Uterus (tissue), 3 donors: ENCODE measurements at regions not wholly inside any gene's neighbourhood (a gene's known extent, or its start where the extent isn't known, plus 50 kb on each side); places are given as distances from the start of the nearest gene placed in this dataset.

ENCODE experiments used
- DNase-seq, 2 donors: peaks; one replicate each; pipeline ENCODE4 v3.0.0-alpha.2; 2019 to 2020
- H3K27ac ChIP-seq, 2 donors: fragments of 200-600 bp; sonication (generic); 1 replicate in 1 of 2; 2 replicates in 1 of 2; pipeline ENCODE4 v1.5.1; 2016 to 2018
- H3K27me3 ChIP-seq, 2 donors: fragments of 200-600 bp; sonication (generic); one replicate each; pipeline ENCODE4 v1.5.1; 2018 to 2019; ENCODE audit warnings: control low read depth in 1 of 2
- H3K36me3 ChIP-seq, 2 donors: fragments of 200-600 bp; sonication (generic); one replicate each; pipeline ENCODE4 v1.5.1; 2019; ENCODE audit warnings: control low read depth in 1 of 2
- H3K4me1 ChIP-seq, 2 donors: fragments of 200-600 bp; sonication (generic); one replicate each; pipeline ENCODE4 v1.5.1; 2018 to 2019; ENCODE audit warnings: control low read depth in 1 of 2
- H3K4me3 ChIP-seq, 2 donors: fragments of 200-600 bp; sonication (generic); 1 replicate in 1 of 2; 2 replicates in 1 of 2; pipeline ENCODE4 v1.5.1; 2018 to 2019; ENCODE audit warnings: mild to moderate bottlenecking in 1 of 2
- H3K9me3 ChIP-seq, 2 donors: fragments of 200-600 bp; sonication (generic); one replicate each; pipeline ENCODE4 v1.5.1; 2019; ENCODE audit warnings: control low read depth in 1 of 2
- POLR2A ChIP-seq, 2 donors: fragments of 450-650 bp; IDR thresholded peaks; one replicate each; pipeline ENCODE4 v1.6.1; 2016; ENCODE audit warnings: antibody characterized with exemption in 2 of 2, mild to moderate bottlenecking in 1 of 2, moderate library complexity in 1 of 2
- intact Hi-C: fragments of 100-400 bp; cut with DNase I; formaldehyde crosslinking; loops from one replicate; pipeline ENCODE4 v1.15.1; 2023; ENCODE audit warnings: low total_unique reads
- TF ChIP-seq, protein P1 (sequence below), 4 experiments: fragments of 200-600 bp in 2 of 4; fragments of 450-650 bp in 2 of 4; sonication (generic) in 2 of 4; IDR thresholded peaks; one replicate each; pipeline ENCODE4 v1.5.1; 2016 to 2019; ENCODE audit warnings: antibody characterized with exemption in 4 of 4, mild to moderate bottlenecking in 2 of 4, moderate library complexity in 1 of 4
- donor health status: DM: yes; HTN: yes; CAD: no.

DNA sequence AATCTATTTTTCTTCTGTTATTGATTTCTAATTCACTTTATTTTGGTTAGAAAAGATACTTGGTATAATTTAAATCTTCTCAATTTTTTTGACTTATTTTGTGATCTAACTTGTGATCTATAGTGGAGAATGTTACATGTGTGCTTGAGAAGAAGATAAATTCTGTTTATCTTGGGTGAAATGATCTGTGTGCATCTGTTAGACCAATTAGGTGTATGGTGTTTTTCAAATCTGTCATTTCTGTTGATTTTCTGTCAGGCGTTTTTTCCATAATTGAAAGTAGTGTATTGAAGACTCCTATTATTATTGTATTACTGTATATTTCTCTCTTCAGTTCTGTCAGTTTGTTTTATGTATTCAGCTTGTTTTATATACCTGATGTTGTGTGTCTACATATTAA lies 1668.3 kb downstream of the PLA2G4A start:
- Histone ChIP-seq H3K27ac (no peak overlapping the region), H3K4me1 (no peaks in the 10 kb centered on the region), H3K36me3 (no peaks in the 10 kb centered on the region), H3K4me3 (no peak overlapping the region), H3K9me3 (peaks cover 0 to 6% of the 10 kb centered on the region in 2 donors), H3K27me3 (no peaks in the 10 kb centered on the region)
- intact Hi-C loops, result no loop called here
- TF ChIP-seq, protein P1, sequence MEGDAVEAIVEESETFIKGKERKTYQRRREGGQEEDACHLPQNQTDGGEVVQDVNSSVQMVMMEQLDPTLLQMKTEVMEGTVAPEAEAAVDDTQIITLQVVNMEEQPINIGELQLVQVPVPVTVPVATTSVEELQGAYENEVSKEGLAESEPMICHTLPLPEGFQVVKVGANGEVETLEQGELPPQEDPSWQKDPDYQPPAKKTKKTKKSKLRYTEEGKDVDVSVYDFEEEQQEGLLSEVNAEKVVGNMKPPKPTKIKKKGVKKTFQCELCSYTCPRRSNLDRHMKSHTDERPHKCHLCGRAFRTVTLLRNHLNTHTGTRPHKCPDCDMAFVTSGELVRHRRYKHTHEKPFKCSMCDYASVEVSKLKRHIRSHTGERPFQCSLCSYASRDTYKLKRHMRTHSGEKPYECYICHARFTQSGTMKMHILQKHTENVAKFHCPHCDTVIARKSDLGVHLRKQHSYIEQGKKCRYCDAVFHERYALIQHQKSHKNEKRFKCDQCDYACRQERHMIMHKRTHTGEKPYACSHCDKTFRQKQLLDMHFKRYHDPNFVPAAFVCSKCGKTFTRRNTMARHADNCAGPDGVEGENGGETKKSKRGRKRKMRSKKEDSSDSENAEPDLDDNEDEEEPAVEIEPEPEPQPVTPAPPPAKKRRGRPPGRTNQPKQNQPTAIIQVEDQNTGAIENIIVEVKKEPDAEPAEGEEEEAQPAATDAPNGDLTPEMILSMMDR (IDR thresholded peaks at IDR 0.05), result no peak
- no peak for TF ChIP-seq POLR2A (IDR thresholded peaks at IDR 0.05)
- DNase-seq, result no peak

DNA sequence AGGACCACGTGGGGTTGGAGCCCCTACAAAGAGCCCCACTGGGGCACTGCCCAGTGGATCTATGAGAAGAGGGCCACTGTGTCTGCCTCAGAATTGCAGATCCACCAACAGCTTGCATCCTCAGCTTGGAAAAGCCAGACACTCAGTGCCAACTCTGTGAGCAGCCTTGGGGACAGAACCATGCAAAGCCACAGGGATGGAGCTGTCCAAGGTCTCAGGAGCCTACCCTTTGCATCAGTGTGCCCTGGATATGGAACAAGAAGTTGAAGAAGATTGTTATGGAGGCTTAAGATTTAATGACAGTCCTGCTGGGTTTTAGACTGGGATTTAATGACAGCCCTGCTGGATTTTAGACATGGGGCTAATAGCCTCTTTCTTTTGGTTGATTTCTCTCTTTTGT lies 1670.9 kb downstream of the PLA2G4A start:
- Histone ChIP-seq H3K9me3 (peaks cover 0 to 6% of the 10 kb centered on the region in 2 donors), H3K27me3 (no peaks in the 10 kb centered on the region), H3K4me3 (no peak overlapping the region), H3K36me3 (no peaks in the 10 kb centered on the region), H3K27ac (no peak overlapping the region), H3K4me1 (no peaks in the 10 kb centered on the region)
- intact Hi-C loops, result no loop called here
- TF ChIP-seq POLR2A (IDR thresholded peaks at IDR 0.05), result no peak
- TF ChIP-seq, protein P1 (IDR thresholded peaks at IDR 0.05), result no peak
- DNase-seq, result no peak

DNA sequence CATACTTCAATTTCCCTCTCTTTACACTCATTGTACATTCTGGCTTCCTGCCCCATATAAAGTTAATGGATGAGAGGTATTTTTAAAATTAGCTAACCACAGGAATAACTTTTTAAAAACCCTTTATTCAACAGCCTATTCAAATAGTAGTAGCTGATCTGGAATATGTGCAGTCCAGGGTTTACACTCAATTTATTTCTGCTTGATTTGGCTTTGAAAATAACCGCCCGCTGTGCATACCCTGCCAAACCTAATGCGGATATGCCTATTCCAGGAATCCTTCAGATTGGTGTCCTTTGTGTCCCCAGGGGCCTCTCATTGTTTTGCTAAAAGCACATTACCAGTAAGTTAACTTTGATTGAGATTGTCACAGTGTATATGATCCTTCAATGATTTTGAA lies 1686.2 kb downstream of the PLA2G4A start:
- Histone ChIP-seq H3K36me3 (no peaks in the 10 kb centered on the region), H3K9me3 (no peaks in the 10 kb centered on the region), H3K4me3 (no peak overlapping the region), H3K27ac (no peak overlapping the region), H3K4me1 (no peaks in the 10 kb centered on the region), H3K27me3 (no peaks in the 10 kb centered on the region)
- no peak for DNase-seq
- intact Hi-C loops, result no loop called here
- TF ChIP-seq, protein P1 (IDR thresholded peaks at IDR 0.05), result no peak
- no peak for TF ChIP-seq POLR2A (IDR thresholded peaks at IDR 0.05)

DNA sequence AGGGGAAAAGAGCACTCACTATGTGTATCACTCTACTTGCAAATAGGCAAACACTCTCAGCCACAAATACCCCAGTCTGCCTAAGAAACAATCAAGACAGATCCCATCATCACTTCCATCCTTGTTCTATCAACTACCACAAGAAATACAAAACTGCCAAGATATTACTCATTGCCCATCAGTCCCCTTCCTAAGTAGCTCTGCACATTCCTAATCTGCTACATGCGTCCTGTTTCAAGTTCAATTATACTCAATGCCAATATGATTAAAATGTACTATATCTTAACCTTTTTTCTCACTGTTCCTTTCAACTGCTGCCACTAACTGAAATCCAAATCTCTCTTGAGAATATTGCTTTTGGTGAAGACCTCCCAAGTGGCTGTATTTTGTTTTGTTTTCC lies 1688.4 kb downstream of the PLA2G4A start:
- H3K27me3 ChIP-seq, result no peaks in the 10 kb centered on the region
- H3K36me3 ChIP-seq, result no peaks in the 10 kb centered on the region
- no peak overlapping the region for H3K4me3 ChIP-seq
- no peaks in the 10 kb centered on the region for H3K9me3 ChIP-seq
- no peaks in the 10 kb centered on the region for H3K4me1 ChIP-seq
- TF ChIP-seq POLR2A (IDR thresholded peaks at IDR 0.05), result no peak
- TF ChIP-seq, protein P1 (IDR thresholded peaks at IDR 0.05), result no peak
- intact Hi-C loops, result no loop called here
- no peak overlapping the region for H3K27ac ChIP-seq
- no peak for DNase-seq

DNA sequence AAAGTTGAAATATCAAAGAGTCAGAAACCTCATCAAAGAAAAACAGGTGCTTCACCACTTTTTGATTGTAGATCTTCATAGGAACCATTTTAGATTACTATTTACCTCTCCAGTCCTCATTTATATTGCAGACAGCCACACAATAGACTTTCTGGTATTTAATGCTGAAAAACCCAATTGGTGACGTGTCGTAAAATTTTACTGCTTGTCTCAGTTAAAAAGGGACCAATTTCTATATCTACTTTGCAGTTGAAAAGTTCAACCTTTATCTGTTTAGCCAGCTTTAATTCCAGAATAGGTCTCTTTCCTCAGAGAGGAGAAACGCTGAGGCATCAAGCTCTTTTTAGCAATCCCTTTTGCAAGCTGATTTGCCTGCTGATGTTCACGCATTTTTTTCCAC lies 1722.4 kb downstream of the PLA2G4A start:
- TF ChIP-seq, protein P1 (IDR thresholded peaks at IDR 0.05), result no peak
- no peak for TF ChIP-seq POLR2A (IDR thresholded peaks at IDR 0.05)
- H3K36me3 ChIP-seq, result no peaks in the 10 kb centered on the region
- no peak for DNase-seq
- no peaks in the 10 kb centered on the region for H3K9me3 ChIP-seq
- intact Hi-C loops, result no loop called here
- H3K4me1 ChIP-seq, result no peaks in the 10 kb centered on the region
- no peak overlapping the region for H3K27ac ChIP-seq
- H3K4me3 ChIP-seq, result no peak overlapping the region
- H3K27me3 ChIP-seq, result no peaks in the 10 kb centered on the region
